GM20000 (cell line): ENCODE measurements at regions not wholly inside any gene's neighbourhood (a gene's known extent, or its start where the extent isn't known, plus 50 kb on each side); places are given as distances from the start of the nearest gene placed in this dataset.

Experiments
- DNase-seq: peaks from one replicate; pipeline ENCODE4 v3.0.0; 2012; ENCODE audit warnings: low spot score
- CTCF ChIP-seq: IDR thresholded peaks from 2 replicates; pipeline ENCODE4 v1.5.1; 2012; ENCODE audit warnings: mild to moderate bottlenecking, control low read depth; ENCODE audit errors: extremely low read depth, missing control alignments

DNA sequence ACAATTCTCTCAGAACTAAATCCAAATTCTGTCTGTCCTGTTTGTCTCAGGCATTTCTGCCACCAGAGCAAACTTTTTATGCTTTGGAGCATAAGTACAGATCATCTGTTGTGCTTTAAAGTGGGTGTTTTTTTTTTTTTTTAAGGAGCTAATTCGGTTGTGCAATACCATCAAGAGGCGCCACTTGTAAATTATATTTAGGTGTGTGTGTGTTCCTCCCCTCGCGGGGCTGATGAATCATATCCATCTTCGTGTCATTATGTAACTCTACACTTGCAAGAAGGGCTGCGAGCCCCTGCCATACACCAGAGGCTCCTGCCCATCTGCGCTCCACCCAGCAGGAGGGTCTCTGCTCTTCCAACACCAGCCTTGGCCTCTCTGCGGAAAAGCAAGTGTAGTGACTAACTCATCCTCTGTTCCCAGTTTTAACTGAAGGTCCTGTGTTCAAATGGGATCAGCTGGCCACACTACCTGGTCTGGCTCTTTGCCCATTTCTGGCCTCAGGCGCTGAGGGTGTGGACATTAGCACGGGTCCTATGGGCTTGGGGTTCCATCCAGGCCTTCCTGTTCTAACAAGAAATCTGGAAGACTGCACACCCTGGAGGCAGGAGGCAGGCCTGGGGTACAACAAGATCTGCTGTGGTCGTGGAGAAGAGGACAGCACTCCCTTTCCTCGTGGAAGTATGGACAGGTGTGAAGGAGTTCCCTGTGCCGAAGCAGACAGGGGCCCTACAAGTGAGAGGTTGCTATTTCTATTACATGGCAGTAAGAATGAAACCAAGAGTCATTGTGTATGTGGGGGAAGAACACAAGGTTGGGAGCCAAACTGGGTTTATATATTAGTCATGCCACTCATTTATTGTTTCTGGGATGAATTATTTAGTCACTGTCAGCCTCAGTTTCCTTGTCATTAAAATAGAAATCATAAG, 96.1 kb upstream of the MBNL2 start:
- DNase-seq: peak; percentile 69
- no peak for TF ChIP-seq CTCF

DNA sequence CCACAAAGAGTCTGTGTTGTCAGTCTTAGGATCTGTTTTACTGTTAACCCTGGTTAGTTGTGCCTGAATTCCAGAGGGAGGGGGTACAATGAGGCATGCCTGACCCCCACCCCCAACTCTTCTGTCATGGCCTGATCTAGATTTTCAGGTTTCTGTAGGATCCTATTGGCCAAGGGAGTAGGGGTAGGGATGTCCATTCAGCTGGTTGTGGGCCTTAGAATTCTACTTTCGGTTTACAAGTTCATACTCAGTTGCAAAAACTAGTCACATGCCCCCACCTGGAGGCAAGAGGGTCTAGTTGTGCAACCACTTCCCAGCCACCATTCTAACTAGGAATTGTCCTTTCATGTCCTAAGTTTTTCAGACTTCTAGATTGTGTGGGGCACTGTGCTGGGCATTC, 94.3 kb upstream of the MBNL2 start:
- DNase-seq: no peak
- no peak for TF ChIP-seq CTCF

DNA sequence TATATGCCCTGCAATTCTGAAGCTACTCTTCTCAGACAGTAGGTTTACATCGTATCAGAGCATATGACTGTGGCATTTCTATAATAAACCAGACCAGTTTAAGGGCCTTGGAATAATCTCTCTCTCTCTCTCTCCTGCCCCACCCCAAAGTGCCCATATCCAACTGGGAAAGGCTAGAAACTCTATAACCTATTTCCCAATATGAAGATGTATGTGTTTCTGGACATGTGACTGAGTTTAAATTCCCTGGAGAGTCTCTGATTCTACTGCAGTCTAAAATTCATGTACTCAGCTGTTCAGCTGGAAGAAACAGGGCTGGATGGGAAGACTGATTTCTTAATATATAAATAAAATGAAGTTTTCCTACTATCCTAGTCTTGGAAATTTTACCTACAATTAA, 91.9 kb upstream of the MBNL2 start:
- TF ChIP-seq CTCF: no peak

GRCh38 chr13:97131447-97131846, 90.7 kb upstream of the MBNL2 start:
- no peak for DNase-seq
- no peak for TF ChIP-seq CTCF

More for the DNA sequence above, 91.9 kb upstream of the MBNL2 start:
- no peak for DNase-seq

DNA sequence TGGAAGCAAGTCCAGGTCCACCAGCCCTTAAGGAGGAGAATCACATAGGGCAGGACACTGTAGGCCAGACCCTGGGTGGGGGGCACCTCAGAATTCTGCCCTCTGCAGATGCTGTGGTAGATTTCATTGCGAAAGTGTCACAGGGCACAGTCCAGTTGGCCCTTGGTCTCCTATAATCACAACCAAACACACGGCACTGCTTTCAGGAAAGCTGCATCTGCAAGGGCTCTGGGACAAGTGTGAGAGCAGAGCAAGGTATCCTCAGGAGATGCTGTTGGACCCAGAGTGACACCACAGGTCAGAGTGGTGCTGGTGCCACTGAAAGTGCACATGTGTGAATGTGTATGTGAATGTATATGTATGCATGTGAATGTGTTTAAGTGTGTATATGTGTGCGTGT, 88.6 kb upstream of the MBNL2 start:
- no peak for TF ChIP-seq CTCF
- no peak for DNase-seq

- TF ChIP-seq CTCF: no peak
- no peak for DNase-seq
These were observed 88.2 kb upstream of the MBNL2 start for GRCh38 chr13:97133955-97134354.

- no peak for TF ChIP-seq CTCF
- no peak for DNase-seq
These were observed 87.6 kb upstream of the MBNL2 start for GRCh38 chr13:97134364-97135095.
